Osteoblast (primary cell): ENCODE measurements at regions not wholly inside any gene's neighbourhood (a gene's known extent, or its start where the extent isn't known, plus 50 kb on each side); places are given as distances from the start of the nearest gene placed in this dataset.

Experiments used
- DNase-seq: peaks from one replicate; pipeline ENCODE4 v3.0.0; 2011; ENCODE audit warnings: low spot score, mixed read lengths; ENCODE audit not compliant: insufficient read length; ENCODE audit errors: missing footprints
- H2AFZ ChIP-seq: 2 replicates; pipeline ENCODE4 v1.6.0; 2011; ENCODE audit warnings: mild to moderate bottlenecking, low read length
- H3K27ac ChIP-seq: 2 replicates; pipeline ENCODE4 v1.5.1; 2011; ENCODE audit warnings: mild to moderate bottlenecking, low read depth, low read length, moderate library complexity
- H3K27me3 ChIP-seq: 2 replicates; pipeline ENCODE4 v1.6.0; 2012; ENCODE audit warnings: mild to moderate bottlenecking, control low read depth, inconsistent platforms, low read length, moderate library complexity; ENCODE audit not compliant: insufficient read depth
- H3K36me3 ChIP-seq: 2 replicates; pipeline ENCODE4 v1.5.1; 2011; ENCODE audit warnings: mild to moderate bottlenecking, low read length, control low read depth, moderate library complexity; ENCODE audit not compliant: insufficient read depth
- H3K4me1 ChIP-seq: 2 replicates; pipeline ENCODE4 v1.5.1; 2011; ENCODE audit warnings: mild to moderate bottlenecking, low read length, control low read depth, moderate library complexity; ENCODE audit not compliant: insufficient read depth
- H3K4me2 ChIP-seq: 2 replicates; pipeline ENCODE4 v1.6.0; 2011; ENCODE audit warnings: mild to moderate bottlenecking, low read length; ENCODE audit not compliant: insufficient read depth
- H3K4me3 ChIP-seq: fragments of 200-600 bp; sonication (generic); 3 replicates; pipeline ENCODE4 v1.5.1; 2012; ENCODE audit warnings: mild to moderate bottlenecking, low read length, inconsistent platforms; ENCODE audit not compliant: insufficient read depth
- H3K79me2 ChIP-seq: 2 replicates; pipeline ENCODE4 v1.6.0; 2012; ENCODE audit warnings: mild to moderate bottlenecking, low read length, control low read depth, inconsistent platforms; ENCODE audit not compliant: insufficient read depth
- H3K9me3 ChIP-seq: 2 replicates; pipeline ENCODE4 v1.5.1; 2011; ENCODE audit warnings: low read depth, low read length, control low read depth
- H4K20me1 ChIP-seq: 2 replicates; pipeline ENCODE4 v1.6.0; 2012; ENCODE audit warnings: mild to moderate bottlenecking, low read length, control low read depth; ENCODE audit not compliant: insufficient read depth
- TF ChIP-seq, protein P1 (sequence below): IDR thresholded peaks from 2 replicates; pipeline ENCODE4 v1.5.1; 2011; ENCODE audit warnings: mild to moderate bottlenecking, low read depth, low read length, moderate library complexity; ENCODE audit errors: extremely low read depth

DNA sequence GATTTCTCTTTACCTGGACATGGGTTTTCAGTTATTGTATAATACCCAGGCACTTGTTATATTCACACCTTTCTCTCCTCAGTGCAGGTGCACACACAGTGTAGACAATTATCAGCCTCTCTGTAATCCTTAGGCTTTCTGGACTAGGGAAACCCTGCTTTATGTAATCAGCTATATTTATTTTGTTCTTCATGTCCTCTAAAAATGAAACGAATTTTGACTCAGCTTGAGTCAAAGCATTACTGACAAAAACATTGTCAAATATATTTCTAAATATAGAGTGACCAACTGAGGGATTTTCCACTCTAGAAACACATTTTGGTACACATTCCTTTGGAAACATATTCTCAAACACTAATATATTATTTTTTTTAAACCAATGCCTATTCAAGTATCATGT is 144.8 kb upstream of the GULP1 start:
- Histone ChIP-seq H3K4me3 (no peak overlapping the region), H3K79me2 (no peaks in the 10 kb centered on the region), H3K36me3 (no peaks in the 10 kb centered on the region), H3K27me3 (no peaks in the 10 kb centered on the region), H3K9me3 (no peaks in the 10 kb centered on the region), H3K27ac (no peak overlapping the region), H3K4me1 (no peaks in the 10 kb centered on the region), H3K4me2 (no peak overlapping the region), H2AFZ (no peak overlapping the region), H4K20me1 (no peaks in the 10 kb centered on the region)
- TF ChIP-seq, protein P1, sequence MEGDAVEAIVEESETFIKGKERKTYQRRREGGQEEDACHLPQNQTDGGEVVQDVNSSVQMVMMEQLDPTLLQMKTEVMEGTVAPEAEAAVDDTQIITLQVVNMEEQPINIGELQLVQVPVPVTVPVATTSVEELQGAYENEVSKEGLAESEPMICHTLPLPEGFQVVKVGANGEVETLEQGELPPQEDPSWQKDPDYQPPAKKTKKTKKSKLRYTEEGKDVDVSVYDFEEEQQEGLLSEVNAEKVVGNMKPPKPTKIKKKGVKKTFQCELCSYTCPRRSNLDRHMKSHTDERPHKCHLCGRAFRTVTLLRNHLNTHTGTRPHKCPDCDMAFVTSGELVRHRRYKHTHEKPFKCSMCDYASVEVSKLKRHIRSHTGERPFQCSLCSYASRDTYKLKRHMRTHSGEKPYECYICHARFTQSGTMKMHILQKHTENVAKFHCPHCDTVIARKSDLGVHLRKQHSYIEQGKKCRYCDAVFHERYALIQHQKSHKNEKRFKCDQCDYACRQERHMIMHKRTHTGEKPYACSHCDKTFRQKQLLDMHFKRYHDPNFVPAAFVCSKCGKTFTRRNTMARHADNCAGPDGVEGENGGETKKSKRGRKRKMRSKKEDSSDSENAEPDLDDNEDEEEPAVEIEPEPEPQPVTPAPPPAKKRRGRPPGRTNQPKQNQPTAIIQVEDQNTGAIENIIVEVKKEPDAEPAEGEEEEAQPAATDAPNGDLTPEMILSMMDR: no peak
- no peak for DNase-seq

DNA sequence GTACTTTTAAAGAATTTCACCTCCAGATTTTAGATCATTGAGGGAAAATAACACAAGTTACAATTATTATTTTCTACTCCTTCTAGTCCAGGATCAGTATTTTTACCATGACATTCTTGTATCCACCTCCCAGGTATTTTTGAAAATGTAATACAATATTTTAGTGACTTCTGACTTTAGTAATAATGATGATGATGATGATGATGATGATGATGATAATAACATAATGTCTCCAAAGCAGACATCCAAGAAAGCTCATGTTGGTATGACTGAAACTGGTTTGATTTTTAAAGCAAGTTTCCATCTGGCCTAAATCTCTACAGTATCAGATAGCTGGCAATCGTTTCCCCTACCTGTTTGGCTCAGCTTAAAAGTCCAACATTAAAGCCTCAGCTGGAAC is 140.0 kb upstream of the GULP1 start:
- H3K36me3 ChIP-seq: no peaks in the 10 kb centered on the region
- H4K20me1 ChIP-seq: no peaks in the 10 kb centered on the region
- H2AFZ ChIP-seq: no peak overlapping the region
- H3K4me3 ChIP-seq: no peak overlapping the region
- no peak overlapping the region for H3K4me2 ChIP-seq
- no peaks in the 10 kb centered on the region for H3K79me2 ChIP-seq
- no peaks in the 10 kb centered on the region for H3K27me3 ChIP-seq
- TF ChIP-seq, protein P1: no peak
- H3K27ac ChIP-seq: no peak overlapping the region
- H3K9me3 ChIP-seq: no peaks in the 10 kb centered on the region
- no peaks in the 10 kb centered on the region for H3K4me1 ChIP-seq
- DNase-seq: no peak

DNA sequence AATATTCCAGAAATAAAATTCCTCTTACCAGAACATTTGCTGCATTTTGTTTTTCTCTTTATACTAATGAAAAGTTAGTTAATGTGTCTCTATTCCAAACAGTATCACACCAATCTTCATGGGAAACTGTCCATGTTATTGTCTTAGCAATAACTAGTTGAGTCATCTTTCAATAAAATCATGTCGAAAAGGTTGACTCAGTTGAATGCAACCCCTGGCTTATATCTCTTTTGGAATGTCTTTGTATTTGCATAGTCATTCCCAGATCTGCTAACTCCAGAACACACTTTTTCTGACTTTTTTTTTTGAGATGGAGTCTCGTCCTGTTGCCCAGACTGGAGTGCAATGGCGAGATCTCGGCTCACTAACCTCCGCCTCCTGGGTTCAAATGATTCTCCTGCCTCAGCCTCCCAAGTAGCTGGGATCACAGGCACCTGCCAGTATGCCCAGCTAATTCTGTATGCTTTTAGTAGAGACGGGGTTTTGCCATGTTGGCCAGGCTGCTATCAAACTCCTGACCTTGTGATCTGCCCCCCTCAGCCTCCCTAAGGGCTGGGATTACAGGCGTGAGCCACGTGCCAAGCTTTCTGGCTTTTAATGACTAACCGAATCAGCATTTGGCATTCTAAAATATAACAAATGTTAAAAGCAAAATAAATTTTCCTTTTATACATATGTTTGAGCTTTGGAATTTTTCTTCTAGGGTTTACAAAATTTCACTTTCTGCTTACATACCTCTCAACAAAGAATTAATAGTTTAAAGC is 133.2 kb upstream of the GULP1 start:
- DNase-seq: no peak
- Histone ChIP-seq H3K4me1 (peaks cover 4% of the 10 kb centered on the region), H3K9me3 (no peaks in the 10 kb centered on the region), H3K4me3 (no peak overlapping the region), H4K20me1 (no peaks in the 10 kb centered on the region), H3K79me2 (no peaks in the 10 kb centered on the region), H3K36me3 (no peaks in the 10 kb centered on the region), H3K4me2 (no peak overlapping the region), H3K27ac (no peak overlapping the region), H2AFZ (no peak overlapping the region), H3K27me3 (no peaks in the 10 kb centered on the region)
- TF ChIP-seq, protein P1: no peak

DNA sequence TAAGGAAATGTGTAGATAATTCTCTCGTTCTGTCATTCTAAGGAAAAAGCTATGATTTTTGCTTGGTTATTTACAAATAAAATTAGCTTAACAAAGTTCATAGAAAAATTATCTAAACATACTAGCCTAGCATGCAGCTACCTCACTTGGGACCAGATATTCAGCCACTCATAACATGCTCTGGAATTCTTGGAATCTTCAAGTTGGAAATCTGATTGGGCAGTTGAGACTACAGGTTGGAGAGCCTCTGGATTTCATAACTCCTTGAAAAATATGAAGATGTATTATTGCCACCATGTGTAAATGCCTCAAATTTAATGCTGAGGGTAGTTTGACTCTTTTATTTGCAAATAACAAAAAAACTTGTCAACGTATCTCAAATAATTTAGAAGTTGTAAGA is 132.2 kb upstream of the GULP1 start:
- H3K9me3 ChIP-seq: no peaks in the 10 kb centered on the region
- no peak overlapping the region for H2AFZ ChIP-seq
- H3K36me3 ChIP-seq: no peaks in the 10 kb centered on the region
- no peak overlapping the region for H3K27ac ChIP-seq
- H3K4me1 ChIP-seq: peaks cover 4% of the 10 kb centered on the region
- H3K4me2 ChIP-seq: no peak overlapping the region
- H4K20me1 ChIP-seq: no peaks in the 10 kb centered on the region
- DNase-seq: no peak
- H3K27me3 ChIP-seq: no peaks in the 10 kb centered on the region
- TF ChIP-seq, protein P1: no peak
- no peaks in the 10 kb centered on the region for H3K79me2 ChIP-seq
- no peak overlapping the region for H3K4me3 ChIP-seq
